ENCODE measurements at regions not wholly inside any gene's neighbourhood (a gene's known extent, or its start where the extent isn't known, plus 50 kb on each side); places are given as distances from the start of the nearest gene placed in this dataset.
A peak's percentile ranks its signal among the peaks of the same experiment; 100 is the strongest.

DNA sequence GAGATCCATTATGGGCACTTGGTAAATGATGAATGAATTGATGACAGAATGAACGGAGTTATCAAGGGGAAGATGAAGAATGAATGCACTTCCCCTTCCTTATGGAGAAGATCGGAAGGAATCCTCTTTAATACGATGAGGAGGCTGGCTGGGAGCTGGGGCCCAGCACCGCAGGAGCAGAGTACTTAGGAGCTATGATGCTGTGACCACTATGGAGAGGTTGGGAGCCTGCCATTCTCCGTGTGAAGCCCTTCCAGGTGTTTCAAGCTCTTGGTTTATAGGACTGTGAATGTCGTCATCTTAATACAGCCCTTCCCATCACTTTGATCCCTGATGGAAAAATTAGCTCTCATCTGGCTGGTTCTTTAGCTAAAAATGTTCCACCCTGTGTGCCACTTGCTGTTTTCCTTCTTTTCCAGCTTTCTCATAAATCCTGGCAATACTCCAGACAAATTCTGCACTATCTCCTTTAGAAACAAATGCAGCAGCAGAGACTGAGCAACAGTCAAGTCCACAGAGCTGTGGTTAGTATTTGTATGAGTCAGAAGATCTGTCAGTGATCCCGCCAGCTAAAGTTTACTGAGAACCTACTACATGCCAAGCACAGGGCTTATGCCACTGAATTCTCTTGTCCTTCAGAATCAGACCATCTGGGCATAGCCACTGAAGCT is 263.1 kb upstream of the CRY1 start:
- Mint-ChIP-seq H3K27ac (no peak overlapping the region), H3K36me3 (ENCODE audit: low read depth) (no peaks in the 10 kb centered on the region), H3K4me1 (ENCODE audit: low read depth) (peaks cover 10% of the 10 kb centered on the region), H3K9me3 (peaks cover 28% of the 10 kb centered on the region), H3K4me3 (no peak overlapping the region), H3K27me3 (ENCODE audit: insufficient read depth) (peaks cover 3% of the 10 kb centered on the region; the same call in 1 of the 2 replicates)
- TF ChIP-seq, protein P1, sequence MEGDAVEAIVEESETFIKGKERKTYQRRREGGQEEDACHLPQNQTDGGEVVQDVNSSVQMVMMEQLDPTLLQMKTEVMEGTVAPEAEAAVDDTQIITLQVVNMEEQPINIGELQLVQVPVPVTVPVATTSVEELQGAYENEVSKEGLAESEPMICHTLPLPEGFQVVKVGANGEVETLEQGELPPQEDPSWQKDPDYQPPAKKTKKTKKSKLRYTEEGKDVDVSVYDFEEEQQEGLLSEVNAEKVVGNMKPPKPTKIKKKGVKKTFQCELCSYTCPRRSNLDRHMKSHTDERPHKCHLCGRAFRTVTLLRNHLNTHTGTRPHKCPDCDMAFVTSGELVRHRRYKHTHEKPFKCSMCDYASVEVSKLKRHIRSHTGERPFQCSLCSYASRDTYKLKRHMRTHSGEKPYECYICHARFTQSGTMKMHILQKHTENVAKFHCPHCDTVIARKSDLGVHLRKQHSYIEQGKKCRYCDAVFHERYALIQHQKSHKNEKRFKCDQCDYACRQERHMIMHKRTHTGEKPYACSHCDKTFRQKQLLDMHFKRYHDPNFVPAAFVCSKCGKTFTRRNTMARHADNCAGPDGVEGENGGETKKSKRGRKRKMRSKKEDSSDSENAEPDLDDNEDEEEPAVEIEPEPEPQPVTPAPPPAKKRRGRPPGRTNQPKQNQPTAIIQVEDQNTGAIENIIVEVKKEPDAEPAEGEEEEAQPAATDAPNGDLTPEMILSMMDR (IDR thresholded peaks at IDR 0.05): no peak
- DNase-seq: peak; percentile 38

DNA sequence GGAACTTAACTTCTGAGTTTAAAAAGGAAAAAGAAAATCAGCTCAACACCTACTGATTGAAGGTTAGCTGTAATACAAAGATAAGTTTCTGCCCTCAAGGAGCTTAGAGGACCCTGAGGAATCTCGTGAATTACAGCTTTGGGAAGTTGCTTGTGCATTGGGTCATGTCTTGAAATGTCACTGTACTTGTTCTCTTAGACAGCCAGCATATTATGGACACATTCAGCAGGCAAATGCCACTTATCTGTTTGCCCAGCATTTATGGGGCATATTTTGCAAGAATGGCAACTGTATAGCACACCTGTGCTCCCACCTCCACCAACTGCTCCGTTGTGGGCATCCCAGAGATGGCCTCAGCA is 263.6 kb upstream of the CRY1 start:
- H3K4me1 Mint-ChIP-seq (ENCODE audit: low read depth): peaks cover 10% of the 10 kb centered on the region
- H3K36me3 Mint-ChIP-seq (ENCODE audit: low read depth): no peaks in the 10 kb centered on the region
- no peak overlapping the region for H3K27ac Mint-ChIP-seq
- H3K27me3 Mint-ChIP-seq (ENCODE audit: insufficient read depth): peaks cover 3% of the 10 kb centered on the region; the same call in 1 of the 2 replicates
- no peak overlapping the region for H3K4me3 Mint-ChIP-seq
- DNase-seq: no peak
- TF ChIP-seq, protein P1 (IDR thresholded peaks at IDR 0.05): no peak
- H3K9me3 Mint-ChIP-seq: peaks cover 25% of the 10 kb centered on the region

DNA sequence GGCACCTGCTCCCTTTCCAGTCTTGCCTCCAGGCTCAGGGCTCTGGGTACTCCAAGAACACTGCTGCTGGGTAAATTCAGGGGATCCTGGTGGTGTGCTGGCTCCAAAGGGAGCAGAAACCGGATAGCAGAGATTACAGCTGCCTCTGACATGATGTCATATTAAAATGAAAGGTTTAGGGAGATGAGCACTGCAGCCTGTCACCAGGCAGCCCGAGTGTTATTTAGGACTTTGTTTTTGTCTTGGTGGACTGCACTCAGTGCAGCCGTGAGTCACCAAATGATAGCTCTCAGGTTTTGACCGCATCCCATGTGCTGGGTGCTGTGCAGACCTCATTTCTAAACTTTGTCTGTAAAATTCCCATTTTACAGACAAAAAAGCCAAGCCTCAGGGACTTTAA is 266.0 kb upstream of the CRY1 start:
- Mint-ChIP-seq H3K4me1 (ENCODE audit: low read depth) (peaks cover 10% of the 10 kb centered on the region), H3K36me3 (ENCODE audit: low read depth) (no peaks in the 10 kb centered on the region), H3K27ac (no peak overlapping the region), H3K4me3 (no peak overlapping the region), H3K9me3 (peaks cover 17% of the 10 kb centered on the region), H3K27me3 (ENCODE audit: insufficient read depth) (peaks cover 6% of the 10 kb centered on the region)
- TF ChIP-seq, protein P1 (IDR thresholded peaks at IDR 0.05): no peak
- DNase-seq: peak; percentile 10

DNA sequence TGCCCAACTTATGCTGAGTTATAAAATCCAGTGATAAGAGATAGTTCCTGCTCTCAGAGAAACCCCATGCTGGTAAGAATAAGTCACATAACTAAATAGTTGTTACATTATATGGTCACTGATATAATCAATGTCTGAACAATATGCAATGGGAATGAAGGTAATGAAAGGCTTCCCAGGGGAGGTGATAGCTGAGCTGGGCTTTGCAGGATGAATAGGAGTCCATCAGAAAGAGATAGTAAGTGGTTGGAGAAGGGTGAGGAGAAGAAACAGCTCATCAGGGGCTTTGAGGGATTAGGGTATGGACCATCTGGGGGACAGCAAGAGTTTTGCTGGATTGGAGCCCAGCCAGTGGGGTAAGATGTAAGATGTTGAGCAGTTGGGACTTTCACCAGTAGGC is 266.7 kb upstream of the CRY1 start:
- TF ChIP-seq, protein P1 (IDR thresholded peaks at IDR 0.05): no peak
- peaks cover 3% of the 10 kb centered on the region for H3K27me3 Mint-ChIP-seq (ENCODE audit: insufficient read depth)
- H3K4me3 Mint-ChIP-seq: no peak overlapping the region
- H3K27ac Mint-ChIP-seq: no peak overlapping the region
- H3K9me3 Mint-ChIP-seq: peaks cover 17% of the 10 kb centered on the region
- DNase-seq: no peak
- peaks cover 10% of the 10 kb centered on the region for H3K4me1 Mint-ChIP-seq (ENCODE audit: low read depth)
- no peaks in the 10 kb centered on the region for H3K36me3 Mint-ChIP-seq (ENCODE audit: low read depth)

DNA sequence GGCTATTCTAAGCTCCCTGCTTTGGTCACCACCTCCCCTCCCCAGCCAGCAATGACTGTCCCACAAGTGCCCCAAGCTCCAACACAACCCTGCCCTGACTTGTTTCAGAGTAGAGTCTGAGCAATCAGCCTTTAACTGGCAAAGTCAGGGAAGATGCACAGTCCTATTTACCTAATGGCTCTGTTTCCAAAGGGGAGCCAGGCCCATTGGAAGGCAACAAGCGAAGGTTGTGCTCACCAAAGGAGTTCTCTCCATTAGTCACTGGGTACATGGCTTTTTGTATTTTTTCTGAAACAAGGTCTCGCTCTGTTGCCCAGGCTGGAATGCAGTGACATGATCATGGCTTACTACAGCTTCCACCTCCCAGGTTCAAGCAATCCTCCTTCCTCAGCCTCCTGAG is 267.1 kb upstream of the CRY1 start:
- Mint-ChIP-seq H3K4me1 (ENCODE audit: low read depth) (peaks cover 10% of the 10 kb centered on the region), H3K9me3 (peaks cover 17% of the 10 kb centered on the region), H3K36me3 (ENCODE audit: low read depth) (no peaks in the 10 kb centered on the region), H3K4me3 (no peak overlapping the region), H3K27ac (no peak overlapping the region), H3K27me3 (ENCODE audit: insufficient read depth) (peaks cover 3% of the 10 kb centered on the region; the same call in 1 of the 2 replicates)
- TF ChIP-seq, protein P1 (IDR thresholded peaks at IDR 0.05): no peak
- DNase-seq: no peak
